Transverse colon (tissue), 3 donors: ENCODE measurements at regions not wholly inside any gene's neighbourhood (a gene's known extent, or its start where the extent isn't known, plus 50 kb on each side); places are given as distances from the start of the nearest gene placed in this dataset.

ENCODE experiments used
- CTCF ChIP-seq, 5 experiments: fragments of 200-600 bp in 3 of 5; fragments of 450-650 bp in 2 of 5; sonication (generic) in 3 of 5; IDR thresholded peaks; 1 replicate in 2 of 5; 2 replicates in 3 of 5; pipeline ENCODE4 v1.5.1; 2016 to 2017; ENCODE audit warnings: antibody characterized with exemption in 5 of 5, inconsistent platforms in 3 of 5, mild to moderate bottlenecking in 2 of 5, moderate library complexity in 1 of 5
- EP300 ChIP-seq: sonication (generic); formaldehyde crosslinking; IDR thresholded peaks from one replicate; pipeline ENCODE4 v1.6.1; 2017; ENCODE audit warnings: antibody characterized with exemption, low read depth
- POLR2A ChIP-seq: fragments of 450-650 bp; IDR thresholded peaks from one replicate; pipeline ENCODE4 v1.6.1; 2016; ENCODE audit warnings: antibody characterized with exemption, mild to moderate bottlenecking, moderate library complexity

- TF ChIP-seq CTCF (IDR thresholded peaks at IDR 0.05) (no peak), POLR2A (no peak), EP300 (no peak)
Observed at GRCh38 chr20:40774252-40774651, 85.2 kb upstream of the MAFB start.
